ENCODE measurements at regions not wholly inside any gene's neighbourhood (a gene's known extent, or its start where the extent isn't known, plus 50 kb on each side); places are given as distances from the start of the nearest gene placed in this dataset.

DNA sequence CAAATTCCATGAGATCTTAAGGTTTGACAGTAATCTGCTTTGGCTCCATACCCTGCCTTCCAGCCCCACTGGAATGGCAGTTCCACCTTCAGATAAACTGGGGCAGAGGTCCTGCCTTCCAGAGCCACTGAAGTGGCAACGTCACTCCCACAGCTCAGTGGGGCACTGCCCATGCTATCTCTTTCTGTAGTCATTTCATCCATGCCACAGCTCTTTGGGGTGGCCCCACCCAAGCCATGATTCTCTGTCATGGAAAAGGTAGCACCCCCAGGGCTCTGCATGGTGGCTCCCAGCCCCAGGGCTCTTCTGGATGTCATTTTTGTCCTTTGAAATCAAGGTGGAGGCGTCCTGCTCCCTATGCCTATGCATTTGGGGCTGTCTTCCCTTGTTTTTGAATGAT, 596.5 kb downstream of the SPOCK3 start:
- DNase-seq (ENCODE audit: extremely low read depth in 1 of 4, low spot score in 3 of 4), result no peak
- no peak overlapping the region for H3K27ac ChIP-seq (ENCODE audit: extremely low read depth, low read depth, low read length)
- H3K36me3 ChIP-seq (ENCODE audit: control insufficient read depth, insufficient read depth, low read length), result no peaks in the 10 kb centered on the region
- no peaks in the 10 kb centered on the region for H3K4me1 ChIP-seq (replicated peaks in 1 of 2; ENCODE audit: control insufficient read depth in 2 of 2, insufficient read depth in 2 of 2, low read length in 2 of 2)
- CTCF ChIA-PET (ENCODE audit: low intra/inter-chr PET ratio), result no interaction called here
- H4K20me1 ChIP-seq (replicated peaks; ENCODE audit: control insufficient read depth, insufficient read depth, low read length), result no peaks in the 10 kb centered on the region
- no peaks in the 10 kb centered on the region for H3K27me3 ChIP-seq (ENCODE audit: control insufficient read depth in 2 of 2, insufficient read depth in 2 of 2, low read length in 2 of 2)
- 0% methylated on average over 2 of the region's 2 CpGs for WGBS (ENCODE audit: insufficient coverage, low coverage, missing lambda C conversion rate)
- POLR2A ChIA-PET, result no interaction called here
- H3K9me1 ChIP-seq (ENCODE audit: control insufficient read depth, insufficient read depth, low read length), result no peaks in the 10 kb centered on the region
- no TSS peak for BruUV-seq (replicated peaks)
- no peak overlapping the region for H3K4me2 ChIP-seq (ENCODE audit: insufficient read depth, low read length)
- TF ChIP-seq NR2C1 (IDR thresholded peaks at IDR 0.05) (no peak), NR2C1 (tag; IDR thresholded peaks at IDR 0.05) (no peak), ZNF175 (CRISPR knock-in tag; IDR thresholded peaks at IDR 0.05; ENCODE audit: low read depth) (no peak), ZKSCAN1 (IDR thresholded peaks at IDR 0.05; ENCODE audit: low read depth, low read length) (no peak)
- TF ChIP-seq, protein P1, sequence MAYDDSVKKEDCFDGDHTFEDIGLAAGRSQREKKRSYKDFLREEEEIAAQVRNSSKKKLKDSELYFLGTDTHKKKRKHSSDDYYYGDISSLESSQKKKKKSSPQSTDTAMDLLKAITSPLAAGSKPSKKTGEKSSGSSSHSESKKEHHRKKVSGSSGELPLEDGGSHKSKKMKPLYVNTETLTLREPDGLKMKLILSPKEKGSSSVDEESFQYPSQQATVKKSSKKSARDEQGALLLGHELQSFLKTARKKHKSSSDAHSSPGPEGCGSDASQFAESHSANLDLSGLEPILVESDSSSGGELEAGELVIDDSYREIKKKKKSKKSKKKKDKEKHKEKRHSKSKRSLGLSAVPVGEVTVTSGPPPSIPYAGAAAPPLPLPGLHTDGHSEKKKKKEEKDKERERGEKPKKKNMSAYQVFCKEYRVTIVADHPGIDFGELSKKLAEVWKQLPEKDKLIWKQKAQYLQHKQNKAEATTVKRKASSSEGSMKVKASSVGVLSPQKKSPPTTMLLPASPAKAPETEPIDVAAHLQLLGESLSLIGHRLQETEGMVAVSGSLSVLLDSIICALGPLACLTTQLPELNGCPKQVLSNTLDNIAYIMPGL (CRISPR knock-in tag; IDR thresholded peaks at IDR 0.05), result no peak
- intact Hi-C loops (cut with micrococcal nuclease) (no loop called here), in situ Hi-C loops (cut with MboI) (no loop called here)
- no peak for FAIRE-seq
- no peaks in the 10 kb centered on the region; the same call in 1 of the 2 replicates for H3K9me3 ChIP-seq (replicated peaks; ENCODE audit: control insufficient read depth, insufficient read depth, low read depth, low read length)
- no peak overlapping the region for H3K9ac ChIP-seq (ENCODE audit: insufficient read depth in 1 of 2, low read depth in 2 of 2, low read length in 2 of 2)
- no peaks in the 10 kb centered on the region for H3K79me2 ChIP-seq (ENCODE audit: control insufficient read depth, insufficient read depth, low read length)
- no peak overlapping the region for H3K4me3 ChIP-seq
- H2AFZ ChIP-seq (ENCODE audit: low read depth, low read length), result no peak overlapping the region
- no peak for ATAC-seq

DNA sequence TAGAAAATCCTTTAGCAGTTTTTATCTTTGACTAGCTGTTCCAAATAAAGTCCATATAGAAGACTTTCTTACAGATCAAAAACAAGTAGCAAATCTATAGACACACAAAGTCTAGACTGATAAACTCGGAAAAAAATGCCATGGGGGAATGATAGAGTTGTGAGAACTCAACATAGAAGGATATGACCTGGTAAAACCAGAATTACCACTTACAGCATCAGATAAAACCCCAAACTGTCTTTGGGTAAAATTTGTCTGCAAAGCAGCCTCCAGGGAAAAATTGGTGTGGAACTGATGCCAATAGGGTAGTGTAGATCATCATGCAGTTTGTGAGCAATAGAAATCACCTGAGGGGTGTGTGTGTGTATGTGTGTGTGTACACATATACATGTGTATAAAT, 579.1 kb downstream of the SPOCK3 start:
- BruUV-seq (replicated peaks), result no TSS peak
- no peaks in the 10 kb centered on the region for H3K9me1 ChIP-seq (ENCODE audit: control insufficient read depth, insufficient read depth, low read length)
- ATAC-seq, result no peak
- no peaks in the 10 kb centered on the region for H3K36me3 ChIP-seq (ENCODE audit: control insufficient read depth, insufficient read depth, low read length)
- no peaks in the 10 kb centered on the region for H3K79me2 ChIP-seq (ENCODE audit: control insufficient read depth, insufficient read depth, low read length)
- CTCF ChIA-PET (ENCODE audit: low intra/inter-chr PET ratio), result no interaction called here
- in situ Hi-C loops (cut with MboI), result no loop called here
- DNase-seq (ENCODE audit: extremely low read depth in 1 of 4, low spot score in 3 of 4), result no peak
- H3K27me3 ChIP-seq (ENCODE audit: control insufficient read depth in 2 of 2, insufficient read depth in 2 of 2, low read length in 2 of 2), result no peaks in the 10 kb centered on the region
- no peak overlapping the region for H3K4me3 ChIP-seq
- WGBS (ENCODE audit: insufficient coverage, low coverage, missing lambda C conversion rate), result 0% methylated on average over 1 of the region's 1 CpG
- no peaks in the 10 kb centered on the region for H3K9me3 ChIP-seq (replicated peaks; ENCODE audit: control insufficient read depth, insufficient read depth, low read depth, low read length)
- FAIRE-seq, result no peak
- H2AFZ ChIP-seq (ENCODE audit: low read depth, low read length), result no peak overlapping the region
- H4K20me1 ChIP-seq (replicated peaks; ENCODE audit: control insufficient read depth, insufficient read depth, low read length), result no peaks in the 10 kb centered on the region
- no peak overlapping the region for H3K27ac ChIP-seq (ENCODE audit: extremely low read depth, low read depth, low read length)
- H3K4me1 ChIP-seq (replicated peaks in 1 of 2; ENCODE audit: control insufficient read depth in 2 of 2, insufficient read depth in 2 of 2, low read length in 2 of 2), result no peaks in the 10 kb centered on the region
- H3K9ac ChIP-seq (ENCODE audit: insufficient read depth in 1 of 2, low read depth in 2 of 2, low read length in 2 of 2), result no peak overlapping the region
- intact Hi-C loops (cut with micrococcal nuclease), result no loop called here
- POLR2A ChIA-PET, result no interaction called here
- no peak for TF ChIP-seq MCM5 (IDR thresholded peaks at IDR 0.05; ENCODE audit: low read depth)
- H3K4me2 ChIP-seq (ENCODE audit: insufficient read depth, low read length), result no peak overlapping the region
